Mesendoderm (in vitro differentiated cells): ENCODE measurements at regions not wholly inside any gene's neighbourhood (a gene's known extent, or its start where the extent isn't known, plus 50 kb on each side); places are given as distances from the start of the nearest gene placed in this dataset.
A peak's percentile ranks its signal among the peaks of the same experiment; 100 is the strongest.

Experiments used
- DNase-seq: peaks from one replicate; pipeline ENCODE4 v3.0.0; 2013
- H2AK5ac ChIP-seq: 2 replicates; pipeline ENCODE4 v1.6.1; 2013; ENCODE audit warnings: low read length, inconsistent platforms
- H2BK120ac ChIP-seq: 2 replicates; pipeline ENCODE4 v1.6.1; 2013; ENCODE audit warnings: low read depth, mild to moderate bottlenecking, low read length, moderate library complexity, mixed read lengths
- H2BK15ac ChIP-seq: replicated peaks from 2 replicates; pipeline ENCODE4 v1.6.1; 2013; ENCODE audit warnings: low read depth, mild to moderate bottlenecking, moderate library complexity
- H2BK5ac ChIP-seq: 2 replicates; pipeline ENCODE4 v1.6.1; 2013; ENCODE audit warnings: low read length, inconsistent platforms
- H3K18ac ChIP-seq: 2 replicates; pipeline ENCODE4 v1.6.1; 2013; ENCODE audit warnings: mild to moderate bottlenecking, low read length, mixed read lengths
- H3K23ac ChIP-seq: one replicate; pipeline ENCODE4 v1.6.1; 2013; ENCODE audit warnings: low read length
- H3K27ac ChIP-seq: 2 replicates; pipeline ENCODE4 v1.5.1; 2013; ENCODE audit warnings: low read depth, mild to moderate bottlenecking, inconsistent platforms, low read length, moderate library complexity
- H3K27me3 ChIP-seq: 2 replicates; pipeline ENCODE4 v1.6.1; 2013; ENCODE audit warnings: low read length, control low read depth, mild to moderate bottlenecking, inconsistent platforms; ENCODE audit not compliant: insufficient read depth, poor library complexity
- H3K36me3 ChIP-seq: 2 replicates; pipeline ENCODE4 v1.6.1; 2013; ENCODE audit warnings: low read length, inconsistent platforms; ENCODE audit not compliant: control insufficient read depth, insufficient read depth
- H3K4ac ChIP-seq: one replicate; pipeline ENCODE4 v1.6.1; 2013; ENCODE audit warnings: low read depth, mild to moderate bottlenecking, low read length, moderate library complexity
- H3K4me1 ChIP-seq: 2 replicates; pipeline ENCODE4 v1.6.1; 2013; ENCODE audit warnings: low read depth, low read length, inconsistent platforms; ENCODE audit not compliant: control insufficient read depth
- H3K4me2 ChIP-seq: 2 replicates; pipeline ENCODE4 v1.6.1; 2013; ENCODE audit warnings: low read length
- H3K4me3 ChIP-seq: 2 replicates; pipeline ENCODE4 v1.5.1; 2013; ENCODE audit warnings: mild to moderate bottlenecking, low read length
- H3K56ac ChIP-seq: one replicate; pipeline ENCODE4 v1.6.1; 2013; ENCODE audit warnings: low read length
- H3K79me1 ChIP-seq: 2 replicates; pipeline ENCODE4 v1.6.1; 2013; ENCODE audit warnings: low read length, inconsistent platforms
- H3K79me2 ChIP-seq: 2 replicates; pipeline ENCODE4 v1.6.1; 2013; ENCODE audit warnings: mild to moderate bottlenecking, low read length; ENCODE audit not compliant: control insufficient read depth, insufficient read depth
- H3K9ac ChIP-seq: 2 replicates; pipeline ENCODE4 v1.6.1; 2013; ENCODE audit warnings: low read length, inconsistent platforms
- H4K5ac ChIP-seq: one replicate; pipeline ENCODE4 v1.6.1; 2013; ENCODE audit warnings: low read length
- H4K8ac ChIP-seq: one replicate; pipeline ENCODE4 v1.6.1; 2013; ENCODE audit warnings: low read depth, mild to moderate bottlenecking, control low read depth, low read length, moderate library complexity
- WGBS: extraction: QIAGEN DNeasy Blood & Tissue Kit; methylation state at CpG from one replicate; pipeline ENCODE4 v1.1.7; 2013; ENCODE audit warnings: low lambda C conversion rate, missing lambda C conversion rate; ENCODE audit not compliant: insufficient coverage; ENCODE audit errors: extremely low coverage; 5-methylcytosine and 5-hydroxymethylcytosine counted together

DNA sequence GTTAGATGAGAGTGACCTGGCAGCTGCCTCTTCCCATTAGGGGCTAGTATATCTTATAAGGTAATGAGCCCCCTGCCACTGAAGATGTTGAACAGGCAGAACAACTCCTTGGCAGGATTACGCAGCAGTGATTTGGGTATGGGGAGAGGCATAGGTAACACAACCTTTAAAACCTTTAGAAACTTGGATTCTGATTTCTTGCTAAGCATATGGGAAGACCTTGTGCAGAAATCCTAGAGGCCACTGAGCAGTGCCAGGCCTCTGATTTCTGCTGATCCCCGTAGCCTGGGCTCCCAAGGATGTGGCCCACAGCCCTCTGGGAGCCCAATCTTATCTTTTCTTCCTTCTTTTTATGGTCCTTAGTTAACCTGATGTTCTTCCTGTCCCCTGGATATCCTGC is 237.9 kb upstream of the ROPN1 start:
- Histone ChIP-seq H3K4me3 (no peak overlapping the region), H3K36me3 (no peaks in the 10 kb centered on the region), H3K23ac (no peak overlapping the region), H4K5ac (no peak overlapping the region), H2BK120ac (no peak overlapping the region), H2BK5ac (no peak overlapping the region), H3K4me2 (no peak overlapping the region), H4K8ac (no peak overlapping the region), H2BK15ac (no peak overlapping the region), H3K4me1 (no peaks in the 10 kb centered on the region), H3K56ac (no peak overlapping the region), H2AK5ac (no peak overlapping the region), H3K27me3 (no peaks in the 10 kb centered on the region), H3K79me1 (no peaks in the 10 kb centered on the region), H3K18ac (no peak overlapping the region), H3K4ac (no peak overlapping the region), H3K79me2 (no peaks in the 10 kb centered on the region), H3K27ac (no peak overlapping the region), H3K9ac (no peak overlapping the region)
- no CpG with 5 or more reads among the region's 2 CpGs for WGBS
- no peak for DNase-seq

DNA sequence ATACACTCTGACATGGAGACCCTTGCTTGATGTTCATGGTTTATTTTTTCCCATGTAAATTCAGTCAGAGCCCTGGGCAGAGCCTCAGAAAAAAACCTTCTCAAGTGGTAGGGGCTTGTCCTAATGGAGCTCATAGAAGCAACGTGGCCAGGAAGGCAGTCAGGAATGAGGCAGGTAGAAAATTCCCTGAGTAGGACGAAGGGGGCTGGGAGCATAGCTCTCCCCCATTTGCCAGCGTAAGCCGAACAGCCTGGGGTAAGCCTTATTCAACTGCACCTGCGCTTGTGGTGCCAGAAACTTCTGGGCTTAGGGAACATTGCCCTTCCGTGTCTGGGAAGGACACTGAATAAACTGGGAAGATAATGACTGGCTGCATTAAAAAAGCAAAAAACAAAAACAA is 238.5 kb upstream of the ROPN1 start:
- Histone ChIP-seq H3K9ac (no peak overlapping the region), H3K27ac (no peak overlapping the region), H3K18ac (no peak overlapping the region), H3K4me2 (no peak overlapping the region), H3K23ac (no peak overlapping the region), H4K5ac (no peak overlapping the region), H4K8ac (no peak overlapping the region), H3K36me3 (no peaks in the 10 kb centered on the region), H3K4me1 (no peaks in the 10 kb centered on the region), H3K27me3 (no peaks in the 10 kb centered on the region), H2BK120ac (no peak overlapping the region), H2BK5ac (no peak overlapping the region), H2BK15ac (no peak overlapping the region), H3K79me2 (no peaks in the 10 kb centered on the region), H3K4ac (no peak overlapping the region), H2AK5ac (no peak overlapping the region), H3K56ac (no peak overlapping the region), H3K4me3 (no peak overlapping the region), H3K79me1 (no peaks in the 10 kb centered on the region)
- no CpG with 5 or more reads among the region's 6 CpGs for WGBS
- no peak for DNase-seq

DNA sequence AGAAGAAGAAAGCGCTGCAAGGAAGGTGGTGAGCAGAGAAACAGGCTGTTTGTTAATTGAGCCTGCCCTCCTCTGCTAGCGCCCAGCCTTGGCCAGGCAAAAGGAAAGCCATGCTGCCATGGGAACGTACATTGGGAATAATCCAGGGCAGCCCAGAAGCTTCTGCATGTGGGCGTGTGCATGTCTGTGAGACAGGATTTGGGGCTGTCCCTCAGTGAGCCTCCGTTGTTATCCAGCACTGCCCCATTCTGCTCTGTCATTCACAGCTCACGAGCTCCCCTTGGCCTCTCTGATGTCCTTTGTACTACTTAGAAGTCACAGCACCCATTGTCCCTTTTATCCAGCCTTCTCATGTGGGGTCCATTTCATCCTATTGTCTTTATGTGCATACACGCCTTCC is 239.1 kb upstream of the ROPN1 start:
- peak; percentile 17 for DNase-seq
- H3K79me1 ChIP-seq = no peaks in the 10 kb centered on the region

DNA sequence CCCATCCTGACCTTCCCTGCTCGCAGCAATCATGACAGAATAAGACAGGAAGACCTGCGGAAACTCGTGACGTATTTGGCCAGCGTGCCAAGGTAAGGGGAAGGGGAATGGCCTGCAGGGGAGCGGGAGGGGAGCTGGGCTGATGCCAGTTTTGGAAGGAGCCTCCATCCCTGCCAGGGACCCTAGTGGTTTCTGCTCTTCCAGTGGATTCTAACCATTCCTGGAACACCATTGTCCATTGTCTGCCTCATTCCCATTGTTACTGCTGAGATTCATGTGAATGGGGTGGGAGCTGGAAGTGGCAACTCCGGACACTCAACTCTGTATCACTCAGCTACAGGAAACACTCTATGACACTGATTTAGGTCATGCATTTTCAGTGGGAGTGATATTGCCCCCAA is 242.9 kb upstream of the ROPN1 start:
- Histone ChIP-seq H3K79me2 (no peaks in the 10 kb centered on the region), H3K4ac (no peak overlapping the region), H2BK15ac (no peak overlapping the region), H4K5ac (no peak overlapping the region), H3K18ac (no peak overlapping the region), H3K4me1 (no peaks in the 10 kb centered on the region), H3K79me1 (no peaks in the 10 kb centered on the region), H3K4me3 (no peak overlapping the region), H3K27ac (no peak overlapping the region), H2BK120ac (no peak overlapping the region), H3K56ac (no peak overlapping the region), H3K36me3 (no peaks in the 10 kb centered on the region), H3K9ac (no peak overlapping the region), H2BK5ac (no peak overlapping the region), H3K4me2 (no peak overlapping the region), H3K27me3 (no peaks in the 10 kb centered on the region), H2AK5ac (no peak overlapping the region), H3K23ac (no peak overlapping the region), H4K8ac (no peak overlapping the region)
- WGBS = no CpG with 5 or more reads among the region's 7 CpGs
- DNase-seq = no peak

More for the DNA sequence above, 239.1 kb upstream of the ROPN1 start:
- Histone ChIP-seq H3K36me3 (no peaks in the 10 kb centered on the region), H4K5ac (no peak overlapping the region), H3K27me3 (no peaks in the 10 kb centered on the region), H2BK120ac (no peak overlapping the region), H3K27ac (no peak overlapping the region), H2BK5ac (no peak overlapping the region), H3K18ac (no peak overlapping the region), H3K4me3 (no peak overlapping the region), H3K4me1 (no peaks in the 10 kb centered on the region), H3K9ac (no peak overlapping the region), H3K23ac (no peak overlapping the region), H4K8ac (no peak overlapping the region), H2BK15ac (no peak overlapping the region), H2AK5ac (no peak overlapping the region), H3K4ac (no peak overlapping the region), H3K56ac (no peak overlapping the region), H3K4me2 (no peak overlapping the region), H3K79me2 (no peaks in the 10 kb centered on the region)
- no CpG with 5 or more reads among the region's 7 CpGs for WGBS

DNA sequence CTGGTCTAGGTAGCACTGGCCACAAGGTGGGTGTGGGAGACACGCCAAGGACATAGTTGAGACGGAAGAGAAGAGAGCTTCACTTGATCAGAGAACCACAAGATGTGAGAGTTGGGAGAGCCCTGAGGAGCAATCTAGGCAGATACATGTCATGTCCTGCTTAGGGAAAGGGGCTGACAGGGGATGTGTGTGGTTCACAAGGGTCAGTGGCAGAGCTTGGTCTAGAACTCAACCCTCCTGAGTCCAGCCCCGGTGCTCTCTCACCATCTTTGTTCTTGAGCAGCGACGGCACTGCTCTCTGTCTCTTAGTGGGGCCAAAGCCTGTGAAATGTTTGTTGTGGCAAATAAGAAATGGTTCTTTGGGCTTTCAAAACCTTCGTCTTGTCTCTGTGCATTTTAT is 243.5 kb upstream of the ROPN1 start:
- no CpG with 5 or more reads among the region's 6 CpGs for WGBS
- H3K18ac ChIP-seq = no peak overlapping the region

DNA sequence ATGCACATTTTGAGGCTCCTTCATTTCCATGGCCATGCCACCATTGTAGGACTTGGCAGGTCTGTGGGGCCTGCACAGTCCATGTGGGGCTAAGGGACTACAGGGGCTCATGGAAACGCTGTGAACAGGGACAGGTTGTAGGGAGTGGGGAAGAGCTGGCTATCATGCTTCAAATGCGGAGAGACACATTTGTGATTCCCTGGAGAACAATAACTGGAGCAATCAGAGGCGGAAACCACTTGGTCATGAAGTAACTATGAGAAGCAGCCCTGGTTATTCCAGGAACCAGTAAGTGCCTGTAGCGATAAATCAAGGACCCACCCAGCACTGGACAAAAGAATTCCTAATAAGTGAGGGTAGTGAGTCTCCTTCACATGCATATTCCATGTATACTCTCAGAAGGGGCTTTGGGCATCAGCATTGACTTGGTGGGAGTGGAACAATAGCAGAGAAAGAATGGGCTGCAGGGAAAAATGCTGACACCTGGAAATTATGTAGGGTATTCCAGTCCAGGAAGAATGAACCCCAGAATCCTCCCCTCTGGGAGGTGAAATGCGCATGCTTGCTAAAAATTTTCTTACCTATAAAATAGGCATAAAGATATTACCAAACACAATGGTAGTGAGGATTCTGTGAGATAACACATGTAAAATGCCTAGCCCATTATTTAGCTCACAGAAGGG is 251.4 kb upstream of the ROPN1 start:
- Histone ChIP-seq H3K23ac (no peak overlapping the region), H3K27me3 (no peaks in the 10 kb centered on the region), H3K18ac (no peak overlapping the region), H2AK5ac (no peak overlapping the region), H2BK120ac (no peak overlapping the region), H3K9ac (no peak overlapping the region), H3K36me3 (no peaks in the 10 kb centered on the region), H2BK5ac (no peak overlapping the region), H3K27ac (no peak overlapping the region), H2BK15ac (no peak overlapping the region), H3K4me3 (no peak overlapping the region), H3K4me2 (no peak overlapping the region), H4K8ac (no peak overlapping the region), H3K4ac (no peak overlapping the region), H3K56ac (no peak overlapping the region), H3K79me1 (no peaks in the 10 kb centered on the region), H3K4me1 (no peaks in the 10 kb centered on the region), H3K79me2 (no peaks in the 10 kb centered on the region), H4K5ac (no peak overlapping the region)
- no peak for DNase-seq
- no CpG with 5 or more reads among the region's 5 CpGs for WGBS

More for the DNA sequence above, 243.5 kb upstream of the ROPN1 start:
- Histone ChIP-seq H3K4me3 (no peak overlapping the region), H3K9ac (no peak overlapping the region), H2BK120ac (no peak overlapping the region), H3K27ac (no peak overlapping the region), H3K4me1 (no peaks in the 10 kb centered on the region), H2BK15ac (no peak overlapping the region), H3K4me2 (no peak overlapping the region), H2AK5ac (no peak overlapping the region), H3K79me2 (no peaks in the 10 kb centered on the region), H2BK5ac (no peak overlapping the region), H3K27me3 (no peaks in the 10 kb centered on the region), H3K4ac (no peak overlapping the region), H3K23ac (no peak overlapping the region), H3K79me1 (no peaks in the 10 kb centered on the region), H3K56ac (no peak overlapping the region), H4K8ac (no peak overlapping the region), H3K36me3 (no peaks in the 10 kb centered on the region), H4K5ac (no peak overlapping the region)
- no peak for DNase-seq
